Keratinocyte (primary cell): ENCODE measurements at regions not wholly inside any gene's neighbourhood (a gene's known extent, or its start where the extent isn't known, plus 50 kb on each side); places are given as distances from the start of the nearest gene placed in this dataset.
A peak's percentile ranks its signal among the peaks of the same experiment; 100 is the strongest.

Experiments
- DNase-seq: peaks from one replicate; pipeline ENCODE4 v3.0.0-alpha.2; 2011; ENCODE audit warnings: low read depth, missing footprints, low spot score
- FAIRE-seq: peaks from 2 replicates; lab custom pipeline; 2011; peaks lifted over from hg19 to GRCh38; lab: Jason Lieb, UNC
- H2AFZ ChIP-seq: 2 replicates; pipeline ENCODE4 v1.6.0; 2012; ENCODE audit warnings: low read length, control low read depth, inconsistent platforms; ENCODE audit not compliant: control insufficient read depth
- H3K27ac ChIP-seq: 2 replicates; pipeline ENCODE4 v1.5.1; 2011; ENCODE audit warnings: low read length; ENCODE audit not compliant: control insufficient read depth, insufficient read depth
- H3K27me3 ChIP-seq: 3 replicates; pipeline ENCODE4 v1.6.0; 2011; ENCODE audit warnings: low read length; ENCODE audit not compliant: control insufficient read depth, insufficient read depth; ENCODE audit errors: extremely low read depth
- H3K36me3 ChIP-seq, 2 experiments: 2 replicates in 1 of 2; 3 replicates in 1 of 2; pipeline ENCODE4 v1.5.1; 2011; ENCODE audit warnings: low read length in 2 of 2, mild to moderate bottlenecking in 1 of 2; ENCODE audit not compliant: control insufficient read depth in 2 of 2, insufficient read depth in 2 of 2; ENCODE audit errors: extremely low read depth in 1 of 2
- H3K4me1 ChIP-seq: 3 replicates; pipeline ENCODE4 v1.5.1; 2011; ENCODE audit warnings: low read length; ENCODE audit not compliant: control insufficient read depth, insufficient read depth; ENCODE audit errors: extremely low read depth
- H3K4me2 ChIP-seq: 3 replicates; pipeline ENCODE4 v1.6.0; 2011; ENCODE audit warnings: low read depth, low read length; ENCODE audit not compliant: control insufficient read depth, insufficient read depth; ENCODE audit errors: extremely low read depth
- H3K4me3 ChIP-seq, 3 experiments: fragments of 200-600 bp in 1 of 3; sonication (generic) in 1 of 3; 2 replicates in 2 of 3; 3 replicates in 1 of 3; pipeline ENCODE4 v1.5.1; 2011 to 2016; ENCODE audit warnings: low read length in 3 of 3, mild to moderate bottlenecking in 3 of 3, control low read depth in 2 of 3, inconsistent platforms in 1 of 3, low read depth in 1 of 3, mixed read lengths in 1 of 3, mixed run types in 1 of 3, moderate library complexity in 1 of 3; ENCODE audit not compliant: control insufficient read depth in 2 of 3, insufficient read depth in 2 of 3; ENCODE audit errors: extremely low read depth in 1 of 3
- H3K79me2 ChIP-seq: 2 replicates; pipeline ENCODE4 v1.6.0; 2012; ENCODE audit warnings: low read length; ENCODE audit not compliant: control insufficient read depth, insufficient read depth
- H3K9ac ChIP-seq: 3 replicates; pipeline ENCODE4 v1.6.0; 2011; ENCODE audit warnings: low read length; ENCODE audit not compliant: control insufficient read depth, insufficient read depth; ENCODE audit errors: extremely low read depth
- H3K9me1 ChIP-seq: 3 replicates; pipeline ENCODE4 v1.6.0; 2011; ENCODE audit warnings: low read length; ENCODE audit not compliant: control insufficient read depth, insufficient read depth; ENCODE audit errors: extremely low read depth
- H3K9me3 ChIP-seq: 2 replicates; pipeline ENCODE4 v1.5.1; 2012; ENCODE audit warnings: low read depth, low read length; ENCODE audit not compliant: control insufficient read depth
- H4K20me1 ChIP-seq: 3 replicates; pipeline ENCODE4 v1.6.0; 2011; ENCODE audit warnings: low read length; ENCODE audit not compliant: control insufficient read depth, insufficient read depth; ENCODE audit errors: extremely low read depth
- EZH2 ChIP-seq: IDR thresholded peaks from one replicate; pipeline ENCODE4 v1.6.1; 2012; ENCODE audit warnings: inconsistent platforms, mild to moderate bottlenecking, low read length, moderate library complexity
- dilution Hi-C: fragments of 300-500 bp; cut with MboI; formaldehyde crosslinking; loops from one replicate; pipeline ENCODE4 v1.7.0; 2020; ENCODE audit warnings: low sequenced_read_pairs; ENCODE audit not compliant: extremely low pct_ligation_motif_present
- TF ChIP-seq, protein P1 (sequence below), 3 experiments: IDR thresholded peaks in 1 of 3; conservative IDR thresholded peaks in 1 of 3; optimal IDR thresholded peaks in 1 of 3; 2 replicates in 2 of 3; 3 replicates in 1 of 3; pipeline versions ENCODE3 to v1.5.1; 2011; ENCODE audit warnings: low read length in 3 of 3, mild to moderate bottlenecking in 3 of 3, moderate library complexity in 2 of 3, control low read depth in 1 of 3, inconsistent platforms in 1 of 3; ENCODE audit not compliant: insufficient read depth in 2 of 3; ENCODE audit errors: extremely low read depth in 1 of 3

DNA sequence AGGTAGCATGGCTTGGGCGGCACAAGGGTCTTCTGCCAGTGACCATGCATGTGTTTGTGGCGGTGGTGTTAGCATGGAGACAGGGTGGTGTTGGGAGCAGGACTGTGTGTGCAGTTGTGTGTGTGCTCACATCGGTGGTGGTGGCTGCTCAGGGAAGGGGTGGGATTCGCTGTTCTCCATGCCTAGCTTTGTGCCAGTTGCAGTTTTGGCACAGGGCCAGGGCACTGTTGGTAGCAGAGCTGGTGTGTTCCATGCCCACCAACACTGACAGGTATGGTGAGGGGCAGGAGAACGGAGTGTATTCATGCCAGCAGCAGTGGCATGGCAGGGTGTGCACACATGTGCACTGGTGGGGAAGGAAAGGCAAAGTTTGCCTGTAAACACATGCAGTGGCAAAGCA is 77.3 kb upstream of the TEKT1 start:
- FAIRE-seq (no peak), DNase-seq (no peak)
- TF ChIP-seq EZH2 = no peak
- TF ChIP-seq, protein P1, sequence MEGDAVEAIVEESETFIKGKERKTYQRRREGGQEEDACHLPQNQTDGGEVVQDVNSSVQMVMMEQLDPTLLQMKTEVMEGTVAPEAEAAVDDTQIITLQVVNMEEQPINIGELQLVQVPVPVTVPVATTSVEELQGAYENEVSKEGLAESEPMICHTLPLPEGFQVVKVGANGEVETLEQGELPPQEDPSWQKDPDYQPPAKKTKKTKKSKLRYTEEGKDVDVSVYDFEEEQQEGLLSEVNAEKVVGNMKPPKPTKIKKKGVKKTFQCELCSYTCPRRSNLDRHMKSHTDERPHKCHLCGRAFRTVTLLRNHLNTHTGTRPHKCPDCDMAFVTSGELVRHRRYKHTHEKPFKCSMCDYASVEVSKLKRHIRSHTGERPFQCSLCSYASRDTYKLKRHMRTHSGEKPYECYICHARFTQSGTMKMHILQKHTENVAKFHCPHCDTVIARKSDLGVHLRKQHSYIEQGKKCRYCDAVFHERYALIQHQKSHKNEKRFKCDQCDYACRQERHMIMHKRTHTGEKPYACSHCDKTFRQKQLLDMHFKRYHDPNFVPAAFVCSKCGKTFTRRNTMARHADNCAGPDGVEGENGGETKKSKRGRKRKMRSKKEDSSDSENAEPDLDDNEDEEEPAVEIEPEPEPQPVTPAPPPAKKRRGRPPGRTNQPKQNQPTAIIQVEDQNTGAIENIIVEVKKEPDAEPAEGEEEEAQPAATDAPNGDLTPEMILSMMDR (optimal IDR thresholded peaks at IDR 0.05 in 1 of 3, IDR thresholded peaks at IDR 0.05 in 1 of 3, conservative IDR thresholded peaks at IDR 0.05 in 1 of 3; ENCODE audit: extremely low read depth in 1 of 3, insufficient read depth in 2 of 3, low read length in 3 of 3) = no peak
- Histone ChIP-seq H2AFZ (no peak overlapping the region), H3K9me3 (no peaks in the 10 kb centered on the region), H3K36me3 (no peaks in the 10 kb centered on the region), H3K27ac (no peak overlapping the region), H3K9ac (no peak overlapping the region), H3K9me1 (no peaks in the 10 kb centered on the region), H4K20me1 (no peaks in the 10 kb centered on the region), H3K4me2 (no peak overlapping the region), H3K4me1 (no peaks in the 10 kb centered on the region), H3K4me3 (no peak overlapping the region), H3K27me3 (no peaks in the 10 kb centered on the region), H3K79me2 (no peaks in the 10 kb centered on the region)
- dilution Hi-C loops = no loop called here

DNA sequence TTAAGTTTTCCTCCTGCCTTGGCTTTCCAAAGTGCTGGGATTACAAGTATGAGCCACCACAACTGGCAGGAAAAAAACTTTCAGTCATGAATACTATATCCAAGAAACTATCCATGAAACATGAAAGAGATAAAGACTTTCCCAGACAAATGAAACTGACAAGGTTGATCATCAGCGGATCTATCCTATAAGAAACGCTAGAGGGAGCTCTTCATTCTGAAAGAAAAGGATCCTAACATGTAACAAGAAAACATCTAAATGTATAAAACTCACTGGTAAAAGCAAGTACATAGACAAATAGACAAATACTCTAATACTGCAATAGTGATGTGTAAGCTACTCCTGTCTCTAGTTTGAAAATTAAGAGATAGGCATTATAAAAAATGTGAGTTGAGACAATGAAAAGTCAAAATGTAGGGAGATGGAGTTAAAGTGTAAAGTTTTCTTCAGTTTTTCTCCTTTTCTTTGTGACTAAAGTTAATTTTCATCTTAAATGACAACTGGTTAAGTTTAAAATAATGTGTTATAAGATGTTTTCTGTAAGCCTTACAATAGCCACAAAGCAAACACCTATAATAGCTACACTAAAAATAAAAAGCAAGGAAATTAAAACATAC is 79.6 kb upstream of the TEKT1 start:
- H3K4me1 ChIP-seq = no peaks in the 10 kb centered on the region
- no peaks in the 10 kb centered on the region for H3K79me2 ChIP-seq
- H3K27ac ChIP-seq = no peak overlapping the region
- dilution Hi-C loops = no loop called here
- no peak overlapping the region for H2AFZ ChIP-seq
- no peak for FAIRE-seq
- H3K4me3 ChIP-seq = no peak overlapping the region
- TF ChIP-seq EZH2 = no peak
- TF ChIP-seq, protein P1 (optimal IDR thresholded peaks at IDR 0.05 in 1 of 3, IDR thresholded peaks at IDR 0.05 in 1 of 3, conservative IDR thresholded peaks at IDR 0.05 in 1 of 3; ENCODE audit: extremely low read depth in 1 of 3, insufficient read depth in 2 of 3, low read length in 3 of 3) = peak in 2 of 3 experiments; percentile 51 to 57
- H3K4me2 ChIP-seq = no peak overlapping the region
- no peaks in the 10 kb centered on the region for H3K9me3 ChIP-seq
- no peak for DNase-seq
- H3K9ac ChIP-seq = no peak overlapping the region
- no peaks in the 10 kb centered on the region for H4K20me1 ChIP-seq
- H3K27me3 ChIP-seq = no peaks in the 10 kb centered on the region
- H3K36me3 ChIP-seq = no peaks in the 10 kb centered on the region
- H3K9me1 ChIP-seq = no peaks in the 10 kb centered on the region
